Mucosa of descending colon (tissue), 3 donors: ENCODE measurements at regions not wholly inside any gene's neighbourhood (a gene's known extent, or its start where the extent isn't known, plus 50 kb on each side); places are given as distances from the start of the nearest gene placed in this dataset.

Source experiments
- ATAC-seq: fragments of 200-7000 bp; cut with Tn5 transposase; one replicate; pipeline ENCODE4 v1.9.1; 2020; ENCODE audit warnings: mild to moderate bottlenecking, moderate library complexity
- DNase-seq, 3 donors: peaks; one replicate each; pipeline ENCODE4 v3.0.0-alpha.2; 2020
- H3K36me3 ChIP-seq: fragments of 200-600 bp; one replicate; pipeline ENCODE4 v1.8.0; 2021; ENCODE audit warnings: low read depth, mild to moderate bottlenecking
- H3K4me1 ChIP-seq: fragments of 200-600 bp; one replicate; pipeline ENCODE4 v1.8.0; 2021; ENCODE audit warnings: low read depth, mild to moderate bottlenecking
- H3K4me3 ChIP-seq: fragments of 200-600 bp; one replicate; pipeline ENCODE4 v1.8.0; 2021; ENCODE audit warnings: mild to moderate bottlenecking
- H3K9me3 ChIP-seq: fragments of 200-600 bp; one replicate; pipeline ENCODE4 v1.8.0; 2021; ENCODE audit warnings: mild to moderate bottlenecking
- CTCF ChIP-seq: fragments of 200-600 bp; IDR thresholded peaks from one replicate; pipeline ENCODE4 v1.8.0; 2022; ENCODE audit warnings: antibody characterized with exemption, mild to moderate bottlenecking
- intact Hi-C, 2 donors: fragments of 100-400 bp; cut with DNase I in 1 of 2; cut with micrococcal nuclease in 1 of 2; formaldehyde crosslinking; loops; one replicate each; pipeline versions ENCODE4 v1.11.0 to v1.11.1; 2022; cut with DNase I, micrococcal nuclease
- donor health status: DM: no; HTN: no; CAD: no; lungs with moderate emphysema.
- donor health status: DM: no; HTN: no; CAD: no.
- donor health status: DM: no; HTN: yes; CAD: no.

GRCh38 chr4:10288830-10289537, 168.2 kb downstream of the ZNF518B start:
- DNase-seq: no peak
- H3K36me3 ChIP-seq: no peaks in the 10 kb centered on the region

GRCh38 chr4:10285028-10285427, 168.4 kb upstream of the WDR1 start:
- DNase-seq: no peak
- no peak for ATAC-seq
- no peak overlapping the region for H3K4me3 ChIP-seq

More at GRCh38 chr4:10288830-10289537, 168.2 kb downstream of the ZNF518B start:
- intact Hi-C loops: no loop called here
- Histone ChIP-seq H3K4me1 (no peaks in the 10 kb centered on the region), H3K4me3 (no peak overlapping the region), H3K9me3 (no peaks in the 10 kb centered on the region)
- no peak for ATAC-seq
- TF ChIP-seq CTCF: no peak

GRCh38 chr4:10283761-10284160, 167.2 kb upstream of the WDR1 start:
- Histone ChIP-seq H3K4me1 (no peaks in the 10 kb centered on the region), H3K9me3 (no peaks in the 10 kb centered on the region), H3K36me3 (no peaks in the 10 kb centered on the region), H3K4me3 (no peak overlapping the region)
- intact Hi-C loops: no loop called here
- DNase-seq (no peak), ATAC-seq (no peak)
- TF ChIP-seq CTCF: no peak

More at GRCh38 chr4:10285028-10285427, 168.4 kb upstream of the WDR1 start:
- Histone ChIP-seq H3K36me3 (no peaks in the 10 kb centered on the region), H3K4me1 (no peaks in the 10 kb centered on the region), H3K9me3 (no peaks in the 10 kb centered on the region)
- intact Hi-C loops: no loop called here
- TF ChIP-seq CTCF: no peak

GRCh38 chr4:10281996-10282395, 165.4 kb upstream of the WDR1 start:
- no peak for TF ChIP-seq CTCF
- no peak overlapping the region for H3K4me3 ChIP-seq
- no peaks in the 10 kb centered on the region for H3K9me3 ChIP-seq
- ATAC-seq (no peak), DNase-seq (no peak)
- H3K36me3 ChIP-seq: no peaks in the 10 kb centered on the region
- no peaks in the 10 kb centered on the region for H3K4me1 ChIP-seq
- intact Hi-C loops: no loop called here

GRCh38 chr4:10279261-10279660, 162.7 kb upstream of the WDR1 start:
- intact Hi-C loops: no loop called here
- ATAC-seq (no peak), DNase-seq (no peak)
- no peak for TF ChIP-seq CTCF
- no peak overlapping the region for H3K4me3 ChIP-seq
- H3K36me3 ChIP-seq: no peaks in the 10 kb centered on the region
- H3K9me3 ChIP-seq: no peaks in the 10 kb centered on the region
- no peaks in the 10 kb centered on the region for H3K4me1 ChIP-seq

- Histone ChIP-seq H3K9me3 (no peaks in the 10 kb centered on the region), H3K4me3 (no peak overlapping the region), H3K4me1 (no peaks in the 10 kb centered on the region), H3K36me3 (no peaks in the 10 kb centered on the region)
- no peak for ATAC-seq
- intact Hi-C loops: no loop called here
- DNase-seq: no peak
- no peak for TF ChIP-seq CTCF
Observed at GRCh38 chr4:10278071-10278470, 161.5 kb upstream of the WDR1 start.
